GM23248 (cell line): ENCODE measurements at regions not wholly inside any gene's neighbourhood (a gene's known extent, or its start where the extent isn't known, plus 50 kb on each side); places are given as distances from the start of the nearest gene placed in this dataset.

Source experiments
- DNase-seq: peaks from one replicate; pipeline ENCODE4 v3.0.0-alpha.2; 2015
- H2AFZ ChIP-seq: fragments of 200-600 bp; sonication (generic); 2 replicates; pipeline ENCODE4 v1.6.1; 2016; ENCODE audit warnings: antibody characterized with exemption
- H3F3A ChIP-seq: fragments of 200-600 bp; sonication (generic); 2 replicates; pipeline ENCODE4 v1.6.1; 2016; ENCODE audit warnings: mild to moderate bottlenecking, antibody characterized with exemption, mixed run types; ENCODE audit not compliant: insufficient read depth
- H3K27ac ChIP-seq: fragments of 200-600 bp; sonication (generic); 2 replicates; pipeline ENCODE4 v1.5.1; 2016; ENCODE audit warnings: mild to moderate bottlenecking
- H3K27me3 ChIP-seq: fragments of 200-600 bp; sonication (generic); replicated peaks from 2 replicates; pipeline ENCODE4 v1.6.1; 2016; ENCODE audit warnings: mild to moderate bottlenecking; ENCODE audit not compliant: insufficient read depth
- H3K36me3 ChIP-seq: fragments of 200-600 bp; sonication (generic); 2 replicates; pipeline ENCODE4 v1.6.1; 2016; ENCODE audit warnings: low read depth, mild to moderate bottlenecking
- H3K4me1 ChIP-seq: fragments of 200-600 bp; sonication (generic); 2 replicates; pipeline ENCODE4 v1.6.1; 2016; ENCODE audit warnings: mild to moderate bottlenecking; ENCODE audit not compliant: insufficient read depth
- H3K4me2 ChIP-seq: fragments of 200-600 bp; sonication (generic); one replicate; pipeline ENCODE4 v1.6.1; 2016; ENCODE audit warnings: mild to moderate bottlenecking; ENCODE audit not compliant: unreplicated experiment
- H3K4me3 ChIP-seq: fragments of 200-600 bp; sonication (generic); 2 replicates; pipeline ENCODE4 v1.5.1; 2016; ENCODE audit warnings: mild to moderate bottlenecking
- H3K79me2 ChIP-seq: fragments of 200-600 bp; sonication (generic); 2 replicates; pipeline ENCODE4 v1.6.1; 2016; ENCODE audit warnings: mild to moderate bottlenecking; ENCODE audit not compliant: insufficient read depth
- H3K9ac ChIP-seq: fragments of 200-600 bp; sonication (generic); 2 replicates; pipeline ENCODE4 v1.6.1; 2016; ENCODE audit warnings: mild to moderate bottlenecking
- H3K9me2 ChIP-seq: fragments of 200-600 bp; sonication (generic); 2 replicates; pipeline ENCODE4 v1.6.1; 2016; ENCODE audit warnings: mixed run types, mild to moderate bottlenecking, moderate library complexity; ENCODE audit not compliant: insufficient read depth
- H3K9me3 ChIP-seq: fragments of 200-600 bp; sonication (generic); one replicate; pipeline ENCODE4 v1.6.1; 2017; ENCODE audit warnings: low read depth
- H4K20me1 ChIP-seq: fragments of 200-600 bp; sonication (generic); 2 replicates; pipeline ENCODE4 v1.6.0; 2016; ENCODE audit not compliant: insufficient read depth
- EZH2 ChIP-seq: fragments of 200-600 bp; sonication (generic); IDR thresholded peaks from 2 replicates; pipeline ENCODE4 v1.6.1; 2018; ENCODE audit warnings: antibody characterized with exemption, mild to moderate bottlenecking; ENCODE audit not compliant: insufficient read depth, poor library complexity, severe bottlenecking
- EZH2phosphoT487 ChIP-seq: fragments of 200-600 bp; sonication (generic); IDR thresholded peaks from 2 replicates; pipeline ENCODE4 v1.6.1; 2018; ENCODE audit warnings: antibody characterized with exemption, moderate library complexity, mild to moderate bottlenecking, low read depth; ENCODE audit not compliant: insufficient read depth
- WGBS, 2 experiments: methylation state at CpG; one replicate each; pipeline ENCODE4 v1.1.6; 2015 to 2017; ENCODE audit warnings: low lambda C conversion rate in 2 of 2, low coverage in 1 of 2; ENCODE audit errors: missing lambda C conversion rate in 2 of 2; 5-methylcytosine and 5-hydroxymethylcytosine counted together
- in situ Hi-C: fragments of 300-500 bp; cut with MboI; formaldehyde crosslinking; loops from 2 replicates; pipeline ENCODE4 v1.15.0; 2020

DNA sequence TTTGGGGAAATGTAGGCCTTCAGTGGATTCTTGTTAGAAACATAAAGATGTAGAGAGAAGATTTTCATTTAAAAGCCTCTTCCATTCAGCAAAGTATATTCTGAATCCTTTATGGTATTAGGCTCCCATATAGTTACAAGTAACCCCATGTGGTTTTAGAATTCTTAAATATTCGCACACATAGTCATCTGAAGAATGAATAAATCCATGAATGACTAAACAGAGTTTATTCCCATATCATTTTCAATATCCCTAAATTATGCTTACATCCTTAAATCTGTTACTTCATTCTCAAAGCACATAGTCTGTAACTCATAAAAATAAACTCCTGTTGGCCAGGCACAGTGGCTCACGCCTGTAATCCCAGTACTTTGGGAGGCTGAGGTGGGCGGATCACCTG lies 962.1 kb downstream of the KCNJ18 start:
- Histone ChIP-seq H3K4me1 (no peaks in the 10 kb centered on the region), H3K9me2 (no peaks in the 10 kb centered on the region), H3K36me3 (no peaks in the 10 kb centered on the region), H3K79me2 (no peaks in the 10 kb centered on the region), H2AFZ (no peak overlapping the region), H3K27ac (no peak overlapping the region), H3K4me2 (no peak overlapping the region), H3K9me3 (no peaks in the 10 kb centered on the region), H3K4me3 (no peak overlapping the region), H3K27me3 (no peaks in the 10 kb centered on the region), H4K20me1 (no peaks in the 10 kb centered on the region), H3K9ac (no peak overlapping the region), H3F3A (no peaks in the 10 kb centered on the region)
- TF ChIP-seq EZH2 (no peak), EZH2phosphoT487 (no peak)
- in situ Hi-C loops, result no loop called here
- 17 to 23% methylated on average over 3 of the region's 3 CpGs for WGBS, 2 experiments
- DNase-seq, result no peak

DNA sequence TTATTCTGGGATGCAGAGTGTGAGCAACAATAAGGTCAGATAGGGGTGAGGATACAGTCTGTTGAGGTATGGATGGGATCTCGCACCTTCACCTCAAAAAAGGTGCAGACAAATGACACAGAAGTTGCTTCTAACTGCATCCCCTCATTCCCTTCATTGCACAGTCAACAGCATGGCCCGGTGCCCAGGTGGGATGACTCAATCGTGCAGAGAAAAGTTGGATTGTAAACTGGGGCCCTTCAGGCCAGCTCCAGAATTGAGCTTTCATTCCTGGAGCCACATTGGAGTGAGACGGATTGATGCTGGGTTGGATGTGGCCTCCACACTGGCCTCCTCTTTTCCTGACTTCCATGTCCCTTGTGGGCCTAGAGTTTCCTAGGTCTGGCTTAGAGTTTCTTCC lies 977.4 kb downstream of the KCNJ18 start:
- in situ Hi-C loops, result no loop called here
- no peaks in the 10 kb centered on the region for H3K9me2 ChIP-seq
- no peak overlapping the region for H3K27ac ChIP-seq
- H4K20me1 ChIP-seq, result no peaks in the 10 kb centered on the region
- H3F3A ChIP-seq, result no peaks in the 10 kb centered on the region
- no peak overlapping the region for H2AFZ ChIP-seq
- no peaks in the 10 kb centered on the region for H3K9me3 ChIP-seq
- no peak overlapping the region for H3K9ac ChIP-seq
- peak; percentile 46 for DNase-seq
- no peak overlapping the region for H3K4me3 ChIP-seq
- H3K27me3 ChIP-seq, result no peaks in the 10 kb centered on the region
- TF ChIP-seq EZH2, result no peak
- TF ChIP-seq EZH2phosphoT487, result no peak
- 19% methylated on average over 4 of the region's 4 CpGs for WGBS, 2 experiments
- no peaks in the 10 kb centered on the region for H3K79me2 ChIP-seq
- no peaks in the 10 kb centered on the region for H3K36me3 ChIP-seq
- no peaks in the 10 kb centered on the region for H3K4me1 ChIP-seq
- no peak overlapping the region for H3K4me2 ChIP-seq

DNA sequence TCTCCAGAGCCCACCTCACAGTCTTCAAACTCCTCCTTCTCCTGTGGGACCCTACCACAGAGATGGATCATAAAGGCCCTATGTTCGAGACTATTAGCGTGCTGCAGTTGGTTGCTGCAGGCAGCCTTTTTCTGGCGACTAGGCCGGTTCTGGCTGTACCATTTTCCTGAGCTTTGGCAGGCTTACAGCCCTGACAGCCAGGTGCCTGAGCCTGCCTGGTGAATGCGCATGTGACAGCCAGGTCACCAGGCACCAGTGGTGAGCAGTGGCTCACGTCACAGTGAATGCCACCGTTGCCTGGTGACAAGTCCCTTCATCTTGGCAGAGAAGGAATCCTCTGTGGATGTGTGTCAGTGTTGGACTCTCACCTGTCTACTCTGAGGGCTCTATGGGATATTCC lies 978.8 kb downstream of the KCNJ18 start:
- H3K9me3 ChIP-seq, result no peaks in the 10 kb centered on the region
- H3K9ac ChIP-seq, result no peak overlapping the region
- no peaks in the 10 kb centered on the region for H3K36me3 ChIP-seq
- no peak overlapping the region for H3K27ac ChIP-seq
- H3F3A ChIP-seq, result no peaks in the 10 kb centered on the region
- WGBS, 2 experiments, result 34 to 41% methylated on average over 7 of the region's 7 CpGs
- H3K27me3 ChIP-seq, result no peaks in the 10 kb centered on the region
- H3K4me3 ChIP-seq, result no peak overlapping the region
- no peaks in the 10 kb centered on the region for H3K4me1 ChIP-seq
- DNase-seq, result no peak
- H3K4me2 ChIP-seq, result no peak overlapping the region
- H4K20me1 ChIP-seq, result no peaks in the 10 kb centered on the region
- H2AFZ ChIP-seq, result no peak overlapping the region
- in situ Hi-C loops, result no loop called here
- no peaks in the 10 kb centered on the region for H3K9me2 ChIP-seq
- no peak for TF ChIP-seq EZH2
- TF ChIP-seq EZH2phosphoT487, result no peak
- H3K79me2 ChIP-seq, result no peaks in the 10 kb centered on the region

DNA sequence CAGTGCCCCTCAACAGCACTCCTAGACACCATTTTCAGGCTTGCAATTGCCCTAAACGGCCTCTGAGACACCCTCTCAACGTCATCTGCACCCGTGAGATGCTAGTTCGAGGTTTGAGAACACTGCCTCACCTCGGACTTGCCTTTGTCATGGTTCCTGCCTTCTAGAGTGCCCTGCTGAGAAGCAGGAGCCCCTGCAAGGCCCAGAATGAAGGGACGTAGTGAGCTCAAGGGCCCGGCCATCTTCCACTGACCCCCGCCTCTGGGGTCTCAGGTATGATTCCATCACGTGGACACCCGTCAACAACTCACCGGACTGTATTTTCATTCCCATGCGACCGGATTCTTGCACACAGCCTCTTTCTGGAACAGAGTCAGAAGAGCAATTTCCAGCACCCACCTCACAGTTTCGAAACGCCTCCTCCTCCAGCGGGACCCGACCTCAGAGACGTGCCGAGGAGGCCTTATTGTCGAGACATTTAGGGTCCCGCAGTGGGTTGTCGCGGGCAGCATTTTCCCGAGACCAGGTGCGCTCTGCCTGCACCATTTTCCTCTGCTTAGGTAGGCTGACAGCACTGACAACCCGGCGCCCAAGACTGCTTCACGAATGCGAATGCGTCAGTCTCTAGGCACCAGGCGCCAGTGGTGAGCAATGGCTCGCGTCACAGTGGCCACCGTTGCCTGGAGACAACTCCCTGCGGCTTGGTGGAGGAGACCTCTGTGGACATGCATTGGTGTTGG lies 999.9 kb downstream of the KCNJ18 start:
- Histone ChIP-seq H3K27ac (no peak overlapping the region), H3K9me3 (no peaks in the 10 kb centered on the region), H4K20me1 (no peaks in the 10 kb centered on the region), H3K36me3 (no peaks in the 10 kb centered on the region), H3K4me1 (no peaks in the 10 kb centered on the region), H3K4me2 (no peak overlapping the region), H3K4me3 (no peak overlapping the region), H3K79me2 (no peaks in the 10 kb centered on the region), H3K9me2 (no peaks in the 10 kb centered on the region), H3K27me3 (no peaks in the 10 kb centered on the region), H3K9ac (no peak overlapping the region), H3F3A (no peaks in the 10 kb centered on the region), H2AFZ (no peak overlapping the region)
- in situ Hi-C loops, result no loop called here
- TF ChIP-seq EZH2phosphoT487 (no peak), EZH2 (no peak)
- no peak for DNase-seq
- WGBS, 2 experiments, result 63 to 65% methylated on average over 34 to 35 of the region's 35 CpGs

DNA sequence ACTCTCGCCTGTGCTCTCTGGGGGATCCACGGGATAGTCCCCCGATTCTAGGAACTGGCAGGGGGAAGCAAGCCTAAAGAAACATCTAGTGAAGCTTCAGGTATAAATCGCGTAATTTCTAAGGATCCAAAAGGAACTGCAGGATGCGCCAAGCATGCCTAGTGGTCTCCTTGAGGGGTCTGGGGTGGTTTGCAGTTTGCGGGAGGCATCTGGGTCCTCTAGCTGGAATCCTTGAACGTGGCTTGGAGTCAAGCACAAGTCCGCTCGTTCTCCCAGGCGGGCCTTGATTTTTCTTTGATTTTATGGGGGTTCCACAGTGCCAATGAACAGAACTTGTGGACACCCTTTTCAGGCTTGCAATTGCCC lies 1000.5 kb downstream of the KCNJ18 start:
- in situ Hi-C loops, result no loop called here
- no peak overlapping the region for H3K27ac ChIP-seq
- TF ChIP-seq EZH2 (no peak), EZH2phosphoT487 (no peak)
- H3K9me3 ChIP-seq, result no peaks in the 10 kb centered on the region
- no peak overlapping the region for H3K9ac ChIP-seq
- H3K9me2 ChIP-seq, result no peaks in the 10 kb centered on the region
- WGBS, 2 experiments, result 51 to 67% methylated on average over 11 of the region's 11 CpGs
- no peaks in the 10 kb centered on the region for H3K27me3 ChIP-seq
- H2AFZ ChIP-seq, result no peak overlapping the region
- H3F3A ChIP-seq, result no peaks in the 10 kb centered on the region
- no peak overlapping the region for H3K4me2 ChIP-seq
- DNase-seq, result no peak
- no peaks in the 10 kb centered on the region for H3K36me3 ChIP-seq
- no peaks in the 10 kb centered on the region for H3K79me2 ChIP-seq
- H3K4me3 ChIP-seq, result no peak overlapping the region
- H4K20me1 ChIP-seq, result no peaks in the 10 kb centered on the region
- H3K4me1 ChIP-seq, result no peaks in the 10 kb centered on the region
